IPS DF 6.9 (cell line): ENCODE measurements at regions not wholly inside any gene's neighbourhood (a gene's known extent, or its start where the extent isn't known, plus 50 kb on each side); places are given as distances from the start of the nearest gene placed in this dataset.

ENCODE experiments used
- DNase-seq: peaks from one replicate; pipeline ENCODE4 v3.0.0-alpha.2; 2013; ENCODE audit warnings: low read depth, low spot score
- H3K27ac ChIP-seq: one replicate; pipeline ENCODE4 v1.5.1; 2013; ENCODE audit warnings: low read length, control low read depth
- H3K27me3 ChIP-seq: 2 replicates; pipeline ENCODE4 v1.6.1; 2013; ENCODE audit warnings: mild to moderate bottlenecking, low read length; ENCODE audit not compliant: control insufficient read depth, insufficient read depth
- H3K36me3 ChIP-seq: 2 replicates; pipeline ENCODE4 v1.6.1; 2013; ENCODE audit warnings: low read length; ENCODE audit not compliant: control insufficient read depth, insufficient read depth
- H3K4me1 ChIP-seq: 2 replicates; pipeline ENCODE4 v1.6.1; 2013; ENCODE audit warnings: low read length; ENCODE audit not compliant: control insufficient read depth, insufficient read depth
- H3K4me3 ChIP-seq: 2 replicates; pipeline ENCODE4 v1.5.1; 2013; ENCODE audit warnings: mild to moderate bottlenecking, low read length
- H3K9me3 ChIP-seq: 2 replicates; pipeline ENCODE4 v1.6.1; 2013; ENCODE audit warnings: low read length, inconsistent platforms; ENCODE audit not compliant: control insufficient read depth, insufficient read depth
- WGBS: extraction: QIAGEN DNeasy Blood & Tissue Kit; methylation state at CpG from one replicate; pipeline ENCODE4 v1.1.7; 2013; ENCODE audit warnings: mixed read lengths, missing lambda C conversion rate; ENCODE audit not compliant: insufficient read length, insufficient coverage; 5-methylcytosine and 5-hydroxymethylcytosine counted together

GRCh38 chr1:204017032-204017431 is 55.9 kb upstream of the SOX13 start:
- Histone ChIP-seq H3K27ac (no peak overlapping the region), H3K9me3 (no peaks in the 10 kb centered on the region; the same call in 1 of the 2 replicates)

GRCh38 chr1:204018460-204018859 is 54.5 kb upstream of the SOX13 start:
- no CpG with 5 or more reads among the region's 2 CpGs for WGBS
- peaks cover 1% of the 10 kb centered on the region; the same call in 1 of the 2 replicates for H3K4me1 ChIP-seq

More at GRCh38 chr1:204017032-204017431, 55.9 kb upstream of the SOX13 start:
- peaks cover 4% of the 10 kb centered on the region; the same call in 1 of the 2 replicates for H3K4me1 ChIP-seq
- H3K36me3 ChIP-seq: no peaks in the 10 kb centered on the region
- DNase-seq: no peak
- H3K4me3 ChIP-seq: no peak overlapping the region
- no CpG with 5 or more reads among the region's 1 CpG for WGBS
- H3K27me3 ChIP-seq: no peaks in the 10 kb centered on the region

More at GRCh38 chr1:204018460-204018859, 54.5 kb upstream of the SOX13 start:
- Histone ChIP-seq H3K9me3 (no peaks in the 10 kb centered on the region; the same call in 1 of the 2 replicates), H3K36me3 (no peaks in the 10 kb centered on the region), H3K27me3 (no peaks in the 10 kb centered on the region), H3K27ac (no peak overlapping the region), H3K4me3 (no peak overlapping the region)
- DNase-seq: no peak
